GM21447 (cell line): ENCODE measurements at regions not wholly inside any gene's neighbourhood (a gene's known extent, or its start where the extent isn't known, plus 50 kb on each side); places are given as distances from the start of the nearest gene placed in this dataset.
"Not testable (repeated sequence)": the region's sequence is repeated elsewhere in the genome, so short reads cannot be mapped to it uniquely, and the experiment has no call there.

ENCODE experiments used
- ATAC-seq: cut with Tn5 transposase; IDR thresholded peaks from one replicate; pipeline ENCODE4 v1.9.1; 2021; ENCODE audit not compliant: unreplicated experiment

- no peak for ATAC-seq
Observed at GRCh38 chr7:52782348-52782747, 253.1 kb upstream of the POM121L12 start.

GRCh38 chr7:52781250-52781649, 254.2 kb upstream of the POM121L12 start:
- no peak for ATAC-seq

GRCh38 chr7:52779004-52779403, 256.4 kb upstream of the POM121L12 start:
- no peak for ATAC-seq

GRCh38 chr7:52777051-52777822, 258.2 kb upstream of the POM121L12 start:
- ATAC-seq, result no peak

- ATAC-seq, result no peak
Observed at GRCh38 chr7:52775876-52776275, 259.6 kb upstream of the POM121L12 start.

GRCh38 chr7:52771177-52771576, 264.3 kb upstream of the POM121L12 start:
- no peak for ATAC-seq

GRCh38 chr7:52764492-52765169, 270.8 kb upstream of the POM121L12 start:
- ATAC-seq, result no peak

GRCh38 chr7:52758356-52758755, 277.1 kb upstream of the POM121L12 start:
- no peak for ATAC-seq

- ATAC-seq, result no peak
Observed at GRCh38 chr7:52753855-52754254, 281.6 kb upstream of the POM121L12 start.

- ATAC-seq, result no peak
Observed at GRCh38 chr7:52752891-52753290, 282.5 kb upstream of the POM121L12 start.

GRCh38 chr7:52749880-52750279, 285.6 kb upstream of the POM121L12 start:
- ATAC-seq, result no peak

- ATAC-seq, result no peak
Observed at GRCh38 chr7:52747817-52748216, 287.6 kb upstream of the POM121L12 start.

GRCh38 chr7:52741670-52742290, 293.7 kb upstream of the POM121L12 start:
- no peak for ATAC-seq

GRCh38 chr7:52735656-52736055, 299.8 kb upstream of the POM121L12 start:
- ATAC-seq, result no peak

GRCh38 chr7:52728683-52729082, 306.8 kb upstream of the POM121L12 start:
- ATAC-seq, result not testable (repeated sequence)

- ATAC-seq, result no peak
Observed at GRCh38 chr7:52727632-52728031, 307.8 kb upstream of the POM121L12 start.

- no peak for ATAC-seq
Observed at GRCh38 chr7:52726986-52727385, 308.4 kb upstream of the POM121L12 start.

GRCh38 chr7:52726493-52726892, 308.9 kb upstream of the POM121L12 start:
- ATAC-seq, result no peak

GRCh38 chr7:52723606-52724005, 311.8 kb upstream of the POM121L12 start:
- ATAC-seq, result no peak

- ATAC-seq, result no peak
Observed at GRCh38 chr7:52720856-52721255, 314.6 kb upstream of the POM121L12 start.

- ATAC-seq, result no peak
Observed at GRCh38 chr7:52719677-52720076, 315.8 kb upstream of the POM121L12 start.

- no peak for ATAC-seq
Observed at GRCh38 chr7:52715701-52716100, 319.7 kb upstream of the POM121L12 start.
